Limb (tissue), 2 donors: ENCODE measurements at regions not wholly inside any gene's neighbourhood (a gene's known extent, or its start where the extent isn't known, plus 50 kb on each side); places are given as distances from the start of the nearest gene placed in this dataset.
"Not testable (repeated sequence)": the region's sequence is repeated elsewhere in the genome, so short reads cannot be mapped to it uniquely, and the experiment has no call there.

Source experiments
- DNase-seq, 2 donors: peaks; one replicate each; pipeline ENCODE4 v3.0.0-alpha.2; 2016; ENCODE audit errors: extremely low spot score in 2 of 2

GRCh38 chr1:121519042-121519755, 334.4 kb downstream of the SRGAP2C start:
- peak in 1 of 2 donors; percentile 77 for DNase-seq

DNA sequence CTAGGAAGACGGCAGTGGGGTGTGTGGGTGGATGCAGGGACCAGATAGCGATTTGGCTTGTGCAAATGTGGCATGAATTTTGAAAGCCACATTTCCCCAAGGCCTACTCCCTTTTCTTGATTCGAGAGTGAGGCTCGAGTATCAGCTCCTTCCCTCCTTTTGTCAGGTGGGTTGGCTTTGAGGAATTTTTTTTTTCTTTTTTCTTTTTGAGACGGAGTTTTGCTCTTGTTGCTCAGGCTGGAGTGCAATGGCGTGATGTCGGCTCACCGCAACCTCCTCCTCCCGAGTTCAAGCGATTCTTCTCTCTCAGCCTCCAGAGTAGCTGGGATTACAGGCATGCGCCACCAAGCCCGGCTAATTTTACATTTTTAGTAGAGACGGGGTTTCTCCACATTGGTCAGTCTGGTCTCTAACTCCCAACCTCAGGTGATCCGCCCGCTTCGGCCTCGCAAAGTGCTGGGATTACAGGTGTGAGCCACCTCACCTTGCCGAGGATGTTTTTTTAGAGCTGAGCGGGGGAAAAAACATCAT, 335.0 kb downstream of the SRGAP2C start:
- DNase-seq, result not testable (repeated sequence)

- no peak for DNase-seq
These were observed 337.4 kb downstream of the SRGAP2C start for GRCh38 chr1:121522061-121522759.

DNA sequence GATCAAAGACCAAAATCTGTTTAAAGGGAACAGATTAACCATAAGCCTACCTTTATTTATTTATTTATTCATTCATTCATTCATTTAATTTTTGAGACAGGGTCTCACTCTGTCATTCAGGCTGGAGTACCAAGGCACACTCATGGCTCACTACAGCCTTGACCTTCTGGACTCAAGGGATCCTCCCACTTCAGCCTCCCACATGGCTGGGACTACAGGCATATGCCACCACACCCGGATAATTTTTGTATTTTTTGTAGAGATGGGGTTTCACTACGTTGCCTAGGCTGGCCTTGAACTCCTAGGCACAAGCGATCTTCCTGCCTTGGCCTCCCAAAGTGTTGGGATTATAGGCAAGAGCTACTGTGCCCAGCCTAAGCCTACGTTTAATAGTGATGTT, 338.3 kb downstream of the SRGAP2C start:
- not testable (repeated sequence) for DNase-seq

GRCh38 chr1:121525355-121525754, 340.6 kb downstream of the SRGAP2C start:
- no peak for DNase-seq

DNA sequence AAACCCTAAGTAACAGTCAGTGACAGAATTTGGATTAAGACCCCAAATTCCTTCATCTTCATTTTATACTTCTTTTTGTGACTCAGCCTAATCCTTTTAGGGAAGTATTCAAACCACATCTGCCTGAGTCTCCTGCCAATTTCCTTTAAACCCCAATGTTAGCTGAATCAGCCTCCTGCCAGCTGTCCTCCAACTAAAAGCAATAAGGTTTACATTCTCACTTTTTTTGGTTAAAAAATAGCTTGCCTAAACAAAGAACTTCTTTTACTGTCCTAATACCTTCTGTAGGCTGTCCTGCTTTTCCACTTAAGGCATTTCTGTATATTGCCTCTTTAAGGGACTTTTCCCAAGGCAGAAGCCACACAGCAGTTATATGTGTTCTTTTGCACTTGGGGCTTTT, 344.2 kb downstream of the SRGAP2C start:
- peak in 1 of 2 donors; percentile 30 for DNase-seq

GRCh38 chr1:121530026-121530425, 345.3 kb downstream of the SRGAP2C start:
- not testable (repeated sequence) for DNase-seq

DNA sequence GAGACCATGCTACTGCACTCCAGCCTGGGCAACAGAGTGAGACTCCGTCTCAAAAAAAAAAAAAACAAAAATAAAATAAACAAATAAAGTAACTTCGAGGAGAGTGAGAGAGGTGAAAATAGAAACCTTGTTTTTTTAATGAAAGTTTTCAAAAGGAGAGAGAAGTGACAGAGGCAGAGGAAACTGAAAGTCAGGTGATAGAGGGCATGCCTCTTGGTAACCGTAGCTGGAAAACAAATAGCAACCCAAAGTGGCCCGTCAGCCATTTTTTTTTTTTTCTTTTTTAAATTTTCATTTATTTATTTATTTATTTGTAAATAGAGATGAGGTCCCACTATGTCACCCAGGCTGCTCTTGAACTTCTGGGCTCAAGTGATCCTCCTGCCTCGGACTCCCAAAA, 347.0 kb downstream of the SRGAP2C start:
- DNase-seq, result not testable (repeated sequence)

DNA sequence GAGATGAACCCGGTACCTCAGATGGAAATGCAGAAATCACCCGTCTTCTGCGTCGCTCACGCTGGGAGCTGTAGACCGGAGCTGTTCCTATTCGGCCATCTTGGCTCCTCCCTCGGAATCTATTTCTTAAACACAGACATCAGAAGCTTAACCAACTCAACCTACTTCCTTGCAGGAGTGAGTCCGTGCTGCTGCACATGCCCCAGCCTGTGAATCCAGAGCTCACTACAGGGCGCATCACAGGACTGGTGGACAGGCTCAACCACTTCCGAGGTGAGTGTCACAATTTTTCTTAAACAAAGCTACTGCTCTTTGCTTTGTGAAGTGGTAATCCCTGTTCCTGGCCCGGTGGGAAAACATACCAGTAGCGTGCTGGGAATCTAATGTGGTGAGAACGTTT, 353.4 kb downstream of the SRGAP2C start:
- DNase-seq, result not testable (repeated sequence)

GRCh38 chr1:121538943-121539575, 354.3 kb downstream of the SRGAP2C start:
- DNase-seq, result no peak

GRCh38 chr1:121543988-121544387, 359.2 kb downstream of the SRGAP2C start:
- not testable (repeated sequence) for DNase-seq

DNA sequence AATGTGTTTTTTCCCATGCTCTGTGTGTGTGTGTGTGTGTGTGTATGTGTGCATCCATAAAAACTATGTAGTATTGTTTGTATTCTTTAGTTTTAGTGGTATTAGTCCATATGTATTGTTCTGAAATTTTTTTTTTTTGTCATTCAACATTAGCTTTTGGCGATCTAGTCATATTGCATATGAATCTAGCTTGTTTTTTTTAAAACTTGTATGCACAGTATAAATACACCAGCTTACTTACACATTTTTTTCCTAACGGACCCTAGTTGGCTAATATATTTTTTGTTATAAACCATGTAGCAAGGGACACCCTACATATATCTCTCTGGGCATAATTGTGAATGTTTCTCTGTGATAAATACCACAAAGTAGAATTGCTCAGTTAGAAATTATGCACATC, 359.7 kb downstream of the SRGAP2C start:
- DNase-seq, result no peak

DNA sequence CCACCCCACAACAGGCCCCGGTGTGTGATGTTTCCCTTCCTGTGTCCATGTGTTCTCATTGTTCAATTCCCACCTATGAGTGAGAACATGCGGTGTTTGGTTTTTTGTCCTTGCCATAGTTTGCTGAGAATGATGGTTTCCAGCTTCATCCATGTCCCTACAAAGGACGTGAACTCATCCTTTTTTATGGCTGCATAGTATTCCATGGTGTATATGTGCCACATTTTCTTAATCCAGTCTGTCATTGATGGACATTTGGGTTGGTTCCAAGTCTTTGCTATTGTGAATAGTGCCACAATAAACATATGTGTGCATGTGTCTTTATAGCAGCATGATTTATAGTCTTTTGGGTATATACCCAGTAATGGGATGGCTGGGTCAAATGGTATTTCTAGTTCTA, 361.1 kb downstream of the SRGAP2C start:
- DNase-seq, result not testable (repeated sequence)

- DNase-seq, result no peak
These were observed 362.2 kb downstream of the SRGAP2C start for GRCh38 chr1:121546830-121547591.

DNA sequence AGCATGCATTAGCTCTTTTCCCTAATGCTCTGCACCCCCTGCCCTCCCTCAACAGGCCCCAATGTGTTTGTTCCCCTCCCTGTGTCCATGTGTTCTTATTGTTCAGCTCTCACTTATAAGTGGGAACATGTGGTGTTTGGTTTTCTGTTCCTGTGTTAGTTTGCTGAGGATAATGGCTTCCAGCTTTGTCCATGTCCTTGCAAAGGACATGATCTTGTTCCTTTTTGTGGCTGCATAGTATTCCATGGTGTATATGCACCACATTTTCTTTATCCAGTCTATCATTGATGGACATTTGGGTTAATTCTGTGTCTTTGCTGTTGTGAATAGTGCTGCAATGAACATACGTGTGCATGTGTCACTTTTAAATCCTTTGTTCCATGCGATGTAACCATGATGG, 363.0 kb downstream of the SRGAP2C start:
- DNase-seq, result not testable (repeated sequence)

- not testable (repeated sequence) for DNase-seq
These were observed 366.0 kb downstream of the SRGAP2C start for GRCh38 chr1:121550817-121551216.

DNA sequence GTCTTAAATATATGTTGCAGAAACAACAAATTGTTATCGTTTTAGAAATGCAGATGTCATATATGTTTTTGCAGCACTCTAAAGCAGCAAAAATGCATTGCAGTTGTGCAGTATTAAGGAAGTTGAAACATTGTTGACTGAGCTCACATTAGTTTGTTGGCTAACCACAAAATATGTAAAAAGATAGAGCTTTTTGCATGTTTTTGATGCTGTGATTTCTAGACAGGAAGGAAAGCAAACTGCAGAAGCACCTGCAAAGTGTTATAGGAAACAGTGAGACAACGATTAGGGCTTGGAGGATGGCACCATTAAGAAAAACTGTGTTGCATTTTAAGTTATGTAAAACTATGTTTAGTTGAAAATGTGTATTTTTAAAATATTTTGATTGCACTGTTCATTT, 366.7 kb downstream of the SRGAP2C start:
- not testable (repeated sequence) for DNase-seq

DNA sequence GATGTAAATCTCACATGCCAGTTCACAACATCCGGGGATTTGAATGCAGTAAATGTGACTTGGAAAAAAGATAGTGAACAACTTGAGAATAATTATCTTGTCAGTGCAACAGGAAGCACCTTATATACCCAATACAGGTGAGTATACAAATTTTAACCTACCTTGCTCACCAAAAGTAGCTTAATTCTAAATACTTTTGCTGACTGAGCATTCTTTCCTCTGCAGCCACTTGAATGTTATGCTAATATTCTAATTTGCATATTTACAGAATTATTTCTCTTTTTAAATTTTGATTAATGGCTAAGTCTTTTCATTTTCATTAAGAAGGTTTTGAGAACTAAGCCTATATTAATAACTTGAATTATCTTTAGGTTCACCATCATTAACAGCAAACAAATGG, 371.8 kb downstream of the SRGAP2C start:
- not testable (repeated sequence) for DNase-seq

DNA sequence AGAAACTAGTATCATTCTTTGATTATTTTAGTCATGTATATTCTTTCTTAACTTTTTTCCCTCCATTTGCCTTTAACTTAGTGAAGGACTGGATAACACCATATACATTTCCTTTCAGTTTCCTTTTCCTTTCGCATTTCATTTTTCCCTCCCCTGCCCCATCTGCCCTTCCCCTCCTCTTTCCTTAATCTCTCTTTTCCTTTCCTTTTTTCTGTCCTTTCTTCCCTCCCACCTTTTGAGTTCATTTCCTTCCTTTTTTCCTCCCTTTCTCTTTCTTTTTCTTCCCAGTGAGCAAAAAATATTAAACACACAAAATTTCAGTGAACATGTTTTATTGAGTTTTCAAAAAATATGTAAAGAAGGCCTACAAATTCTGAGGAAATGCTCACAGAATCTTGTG, 373.3 kb downstream of the SRGAP2C start:
- not testable (repeated sequence) for DNase-seq

DNA sequence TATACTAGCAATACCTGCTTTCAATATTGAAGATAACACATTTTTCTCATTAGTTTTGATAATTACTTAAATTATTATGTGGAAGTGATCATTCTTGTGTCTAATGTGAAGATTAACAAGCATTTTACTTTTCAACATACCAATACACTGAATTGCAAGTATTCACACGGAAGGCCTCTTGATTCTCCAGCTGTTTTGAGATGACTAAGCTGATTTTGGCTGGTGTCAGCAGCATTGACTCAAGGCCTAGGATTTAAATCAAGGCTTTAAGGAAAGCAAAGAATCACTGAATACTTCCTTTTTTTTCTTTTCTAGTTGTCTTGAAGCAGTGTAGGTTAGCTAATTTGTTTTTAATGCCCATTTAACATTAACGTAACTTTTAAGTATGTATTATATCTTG, 373.7 kb downstream of the SRGAP2C start:
- DNase-seq, result no peak

- DNase-seq, result peak in 1 of 2 donors; percentile 21
These were observed 381.6 kb downstream of the SRGAP2C start for GRCh38 chr1:121566346-121566745.
